Nephron (organoid): ENCODE measurements at regions not wholly inside any gene's neighbourhood (a gene's known extent, or its start where the extent isn't known, plus 50 kb on each side); places are given as distances from the start of the nearest gene placed in this dataset.

Experiments used
- H3K27ac Mint-ChIP-seq, 3 experiments: 2 replicates each; pipeline ENCODE4 v1.8.0; 2020; ENCODE audit warnings: mixed read lengths in 3 of 3, mild to moderate bottlenecking in 2 of 3, moderate library complexity in 1 of 3
- H3K27me3 Mint-ChIP-seq: 2 replicates; pipeline ENCODE4 v1.8.0; 2021; ENCODE audit warnings: low read depth, mild to moderate bottlenecking, moderate library complexity, mixed read lengths
- H3K36me3 Mint-ChIP-seq: 2 replicates; pipeline ENCODE4 v1.8.0; 2020; ENCODE audit warnings: low read depth, mixed read lengths
- H3K4me1 Mint-ChIP-seq: 2 replicates; pipeline ENCODE4 v1.8.0; 2020; ENCODE audit warnings: mixed read lengths
- H3K4me3 Mint-ChIP-seq, 3 experiments: 2 replicates each; pipeline ENCODE4 v1.8.0; 2020; ENCODE audit warnings: mild to moderate bottlenecking in 3 of 3, mixed read lengths in 3 of 3, moderate library complexity in 2 of 3
- H3K9me3 Mint-ChIP-seq: 2 replicates; pipeline ENCODE4 v1.8.0; 2020; ENCODE audit warnings: mixed read lengths
- CTCF ChIP-seq, 3 experiments: fragments of 200-600 bp; sonication (generic); IDR thresholded peaks; one replicate each; pipeline ENCODE4 v1.5.0; 2021; ENCODE audit warnings: antibody characterized with exemption in 3 of 3; ENCODE audit not compliant: unreplicated experiment in 3 of 3

GRCh38 chr2:61721382-61721781 is 132.5 kb downstream of the FAM161A start:
- Mint-ChIP-seq H3K4me3 (no peak overlapping the region), H3K27ac (no peak overlapping the region), H3K4me1 (peaks cover 13% of the 10 kb centered on the region), H3K36me3 (no peaks in the 10 kb centered on the region), H3K9me3 (peaks cover 4% of the 10 kb centered on the region), H3K27me3 (no peaks in the 10 kb centered on the region)
- TF ChIP-seq CTCF (IDR thresholded peaks at IDR 0.05; ENCODE audit: unreplicated experiment in 3 of 3): no peak

- Mint-ChIP-seq H3K27me3 (no peaks in the 10 kb centered on the region), H3K9me3 (peaks cover under 1% of the 10 kb centered on the region), H3K4me1 (peaks cover 13% of the 10 kb centered on the region), H3K4me3 (no peak overlapping the region), H3K36me3 (no peaks in the 10 kb centered on the region), H3K27ac (no peak overlapping the region)
- TF ChIP-seq CTCF (IDR thresholded peaks at IDR 0.05; ENCODE audit: unreplicated experiment in 3 of 3): no peak
Observed at GRCh38 chr2:61720911-61721310, 132.9 kb downstream of the FAM161A start.

- no peak overlapping the region for H3K27ac Mint-ChIP-seq
- H3K4me3 Mint-ChIP-seq: no peak overlapping the region
- H3K9me3 Mint-ChIP-seq: no peaks in the 10 kb centered on the region
- H3K27me3 Mint-ChIP-seq: no peaks in the 10 kb centered on the region
- H3K36me3 Mint-ChIP-seq: no peaks in the 10 kb centered on the region
- no peak for TF ChIP-seq CTCF (IDR thresholded peaks at IDR 0.05; ENCODE audit: unreplicated experiment in 3 of 3)
- H3K4me1 Mint-ChIP-seq: peaks cover 13% of the 10 kb centered on the region
Observed at GRCh38 chr2:61718965-61719364, 134.9 kb downstream of the FAM161A start.

- Mint-ChIP-seq H3K4me1 (no peaks in the 10 kb centered on the region), H3K36me3 (no peaks in the 10 kb centered on the region), H3K27me3 (no peaks in the 10 kb centered on the region), H3K27ac (no peak overlapping the region), H3K4me3 (no peak overlapping the region), H3K9me3 (no peaks in the 10 kb centered on the region)
- no peak for TF ChIP-seq CTCF (IDR thresholded peaks at IDR 0.05; ENCODE audit: unreplicated experiment in 3 of 3)
Observed at GRCh38 chr2:61715506-61715905, 138.4 kb downstream of the FAM161A start.

- Mint-ChIP-seq H3K9me3 (no peaks in the 10 kb centered on the region), H3K27ac (no peak overlapping the region), H3K4me1 (no peaks in the 10 kb centered on the region), H3K4me3 (no peak overlapping the region), H3K27me3 (no peaks in the 10 kb centered on the region), H3K36me3 (no peaks in the 10 kb centered on the region)
- no peak for TF ChIP-seq CTCF (IDR thresholded peaks at IDR 0.05; ENCODE audit: unreplicated experiment in 3 of 3)
Observed at GRCh38 chr2:61714210-61714609, 139.7 kb downstream of the FAM161A start.

- peaks cover 3% of the 10 kb centered on the region for H3K4me1 Mint-ChIP-seq
- H3K27me3 Mint-ChIP-seq: no peaks in the 10 kb centered on the region
- H3K36me3 Mint-ChIP-seq: no peaks in the 10 kb centered on the region
- no peak overlapping the region for H3K4me3 Mint-ChIP-seq
- no peak overlapping the region for H3K27ac Mint-ChIP-seq
- no peak for TF ChIP-seq CTCF (IDR thresholded peaks at IDR 0.05; ENCODE audit: unreplicated experiment in 3 of 3)
- H3K9me3 Mint-ChIP-seq: no peaks in the 10 kb centered on the region
Observed at GRCh38 chr2:61713457-61713856, 140.4 kb downstream of the FAM161A start.
